Fibroblast of lung (primary cell): ENCODE measurements at regions not wholly inside any gene's neighbourhood (a gene's known extent, or its start where the extent isn't known, plus 50 kb on each side); places are given as distances from the start of the nearest gene placed in this dataset.

ENCODE experiments used
- CTCF ChIP-seq, 2 donors: IDR thresholded peaks in 1 of 2; conservative IDR thresholded peaks in 1 of 2; 1 replicate in 1 of 2; 2 replicates in 1 of 2; pipeline ENCODE4 v1.5.1; 2011 to 2012; ENCODE audit warnings: low read length in 2 of 2, control low read depth in 1 of 2, inconsistent platforms in 1 of 2, low read depth in 1 of 2, mild to moderate bottlenecking in 1 of 2
- EZH2 ChIP-seq: IDR thresholded peaks from 2 replicates; pipeline ENCODE4 v1.5.1; 2012; ENCODE audit warnings: low read length, control low read depth, mild to moderate bottlenecking; ENCODE audit errors: missing control alignments

- TF ChIP-seq CTCF (conservative IDR thresholded peaks at IDR 0.05 in 1 of 2, IDR thresholded peaks at IDR 0.05 in 1 of 2; ENCODE audit: low read depth in 1 of 2, low read length in 2 of 2): no peak
- no peak for TF ChIP-seq EZH2
These were observed 83.7 kb upstream of the THBS1 start for GRCh38 chr15:39497016-39497758.
